ENCODE measurements at regions not wholly inside any gene's neighbourhood (a gene's known extent, or its start where the extent isn't known, plus 50 kb on each side); places are given as distances from the start of the nearest gene placed in this dataset.
"Not testable (repeated sequence)": the region's sequence is repeated elsewhere in the genome, so short reads cannot be mapped to it uniquely, and the experiment has no call there.

GRCh38 chr4:13733817-13734216 is 106.3 kb upstream of the BOD1L1 start:
- no peak for ATAC-seq
- intact Hi-C loops (cut with DNase I) = no loop called here
- no peak for DNase-seq (ENCODE audit: missing footprints)

GRCh38 chr4:13750594-13750993 is 123.1 kb upstream of the BOD1L1 start:
- intact Hi-C loops (cut with DNase I) = no loop called here
- DNase-seq (ENCODE audit: missing footprints) = no peak
- ATAC-seq = no peak

GRCh38 chr4:13761581-13761980 is 134.1 kb upstream of the BOD1L1 start:
- intact Hi-C loops (cut with DNase I); DNase-seq (ENCODE audit: missing footprints); ATAC-seq: not testable (repeated sequence)

- no peak for DNase-seq (ENCODE audit: missing footprints)
- intact Hi-C loops (cut with DNase I) = no loop called here
- no peak for ATAC-seq
Measured at GRCh38 chr4:13762130-13762529, 134.6 kb upstream of the BOD1L1 start.

DNA sequence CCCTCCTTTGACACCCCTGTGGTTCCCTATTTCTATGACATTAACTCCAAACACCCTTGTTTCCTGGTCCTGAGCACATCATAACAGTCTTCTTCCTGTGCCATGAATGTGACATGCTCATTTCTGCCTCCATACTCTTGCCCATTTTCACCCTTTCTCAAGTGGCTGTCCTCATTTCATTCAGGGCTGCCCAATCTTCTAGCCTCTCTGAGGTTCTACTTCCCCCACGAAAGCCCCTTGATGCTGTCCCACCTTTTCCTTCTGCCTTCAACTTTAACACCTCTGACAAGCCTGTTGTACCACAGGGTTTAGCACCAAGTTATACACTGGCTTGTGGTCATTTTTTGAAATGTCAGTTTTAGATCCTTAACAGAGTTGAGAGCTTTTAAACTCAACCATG is 136.2 kb upstream of the BOD1L1 start:
- intact Hi-C loops (cut with DNase I) = no loop called here
- no peak for ATAC-seq
- DNase-seq (ENCODE audit: missing footprints) = no peak

- intact Hi-C loops (cut with DNase I) = no loop called here
- no peak for ATAC-seq
- no peak for DNase-seq (ENCODE audit: missing footprints)
Measured at GRCh38 chr4:13765539-13765938, 138.0 kb upstream of the BOD1L1 start.

- DNase-seq (ENCODE audit: missing footprints) (no peak), ATAC-seq (no peak)
- intact Hi-C loops (cut with DNase I) = no loop called here
Measured at GRCh38 chr4:13766761-13767540, 139.4 kb upstream of the BOD1L1 start.

DNA sequence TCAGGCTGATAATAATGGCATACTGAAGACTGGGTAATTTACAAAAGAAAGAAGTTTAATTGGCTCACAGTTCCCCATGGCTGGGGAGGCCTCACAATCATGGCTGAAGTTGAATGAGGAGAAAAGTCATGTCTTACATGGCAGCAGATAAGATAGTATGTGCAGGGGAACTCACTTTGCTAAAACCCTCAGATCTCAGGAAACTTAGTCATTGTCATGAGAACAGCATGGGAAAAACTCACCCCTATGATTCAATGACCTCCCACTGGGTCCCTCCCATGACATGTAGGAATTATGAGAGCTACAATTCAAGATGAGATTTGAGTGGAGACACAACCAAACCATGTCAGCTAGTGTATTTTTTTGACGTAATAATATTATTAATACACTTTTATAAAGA is 149.8 kb upstream of the BOD1L1 start:
- ATAC-seq (no peak), DNase-seq (ENCODE audit: missing footprints) (no peak)
- intact Hi-C loops (cut with DNase I) = no loop called here

GRCh38 chr4:13778367-13778766 is 150.8 kb upstream of the BOD1L1 start:
- no peak for ATAC-seq
- DNase-seq (ENCODE audit: missing footprints) = no peak
- intact Hi-C loops (cut with DNase I) = no loop called here

DNA sequence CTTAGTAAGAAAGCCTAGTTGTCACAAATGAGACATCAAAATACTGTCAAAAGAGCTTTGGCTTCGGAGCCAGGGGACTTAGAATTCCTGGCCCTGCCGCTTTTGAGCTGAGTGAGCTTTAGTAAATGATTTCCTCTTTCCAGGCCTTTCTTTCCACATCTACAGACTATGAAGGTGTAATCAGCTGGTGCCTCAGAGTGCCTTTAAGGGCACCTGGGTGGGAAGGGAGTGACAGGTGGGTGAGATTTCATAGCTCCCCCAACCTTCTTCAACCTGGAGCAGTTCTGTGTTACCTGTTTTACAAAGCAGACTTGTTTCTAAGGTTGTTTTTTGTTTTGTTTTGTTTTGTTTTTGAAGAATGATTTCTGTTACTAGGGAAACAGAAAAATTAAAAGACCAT is 154.7 kb upstream of the BOD1L1 start:
- intact Hi-C loops (cut with DNase I) = no loop called here
- DNase-seq (ENCODE audit: missing footprints) = no peak
- no peak for ATAC-seq

DNA sequence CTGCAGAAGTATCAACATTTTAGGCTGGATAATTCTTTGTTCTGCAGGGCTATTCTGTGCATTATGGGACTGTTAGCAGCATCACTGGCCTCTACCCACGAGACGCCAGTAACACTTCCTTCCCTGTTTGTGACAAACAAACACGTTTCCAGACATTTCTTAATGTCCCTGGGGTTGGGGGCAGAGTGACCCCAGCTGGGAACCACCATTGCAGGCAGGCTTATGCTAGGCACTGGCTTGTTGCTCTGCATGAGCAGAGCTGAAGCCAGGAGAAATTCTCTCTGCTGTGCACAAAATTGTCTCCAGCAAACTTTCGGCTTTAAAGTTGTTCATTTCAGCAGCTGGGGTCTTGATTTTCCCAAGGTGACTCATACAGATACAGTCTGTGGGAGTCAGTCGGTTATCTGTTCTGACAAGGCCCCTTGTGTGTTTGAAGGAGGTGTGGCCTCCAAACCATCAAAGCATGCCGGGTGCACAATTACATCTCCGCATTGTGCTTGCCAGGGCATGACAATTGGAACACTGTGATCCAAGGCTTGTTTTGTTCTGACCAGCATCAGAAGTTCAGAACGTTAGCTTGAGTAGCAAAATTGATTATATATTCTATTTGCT is 156.4 kb upstream of the BOD1L1 start:
- ATAC-seq = peak; percentile 28
- intact Hi-C loops (cut with DNase I) = no loop called here

GRCh38 chr4:13793020-13793710 is 165.6 kb upstream of the BOD1L1 start:
- intact Hi-C loops (cut with DNase I) = no loop called here
- DNase-seq (ENCODE audit: missing footprints) = no peak
- ATAC-seq = no peak

More for the DNA sequence above, 156.4 kb upstream of the BOD1L1 start:
- no peak for DNase-seq (ENCODE audit: missing footprints)

- intact Hi-C loops (cut with DNase I) = no loop called here
- DNase-seq (ENCODE audit: missing footprints) = no peak
- ATAC-seq = no peak
Measured at GRCh38 chr4:13794819-13795565, 167.5 kb upstream of the BOD1L1 start.

GRCh38 chr4:13797061-13797460 is 169.5 kb upstream of the BOD1L1 start:
- ATAC-seq = no peak
- intact Hi-C loops (cut with DNase I) = no loop called here

GRCh38 chr4:13815231-13815630 is 187.7 kb upstream of the BOD1L1 start:
- intact Hi-C loops (cut with DNase I) = no loop called here
- no peak for DNase-seq (ENCODE audit: missing footprints)
- no peak for ATAC-seq

More at GRCh38 chr4:13797061-13797460, 169.5 kb upstream of the BOD1L1 start:
- DNase-seq (ENCODE audit: missing footprints) = no peak

GRCh38 chr4:13816472-13816871 is 188.9 kb upstream of the BOD1L1 start:
- intact Hi-C loops (cut with DNase I) = no loop called here

GRCh38 chr4:13821522-13821921 is 194.0 kb upstream of the BOD1L1 start:
- intact Hi-C loops (cut with DNase I) = no loop called here
- DNase-seq (ENCODE audit: missing footprints) = no peak
- no peak for ATAC-seq

More at GRCh38 chr4:13816472-13816871, 188.9 kb upstream of the BOD1L1 start:
- no peak for ATAC-seq
- DNase-seq (ENCODE audit: missing footprints) = no peak

DNA sequence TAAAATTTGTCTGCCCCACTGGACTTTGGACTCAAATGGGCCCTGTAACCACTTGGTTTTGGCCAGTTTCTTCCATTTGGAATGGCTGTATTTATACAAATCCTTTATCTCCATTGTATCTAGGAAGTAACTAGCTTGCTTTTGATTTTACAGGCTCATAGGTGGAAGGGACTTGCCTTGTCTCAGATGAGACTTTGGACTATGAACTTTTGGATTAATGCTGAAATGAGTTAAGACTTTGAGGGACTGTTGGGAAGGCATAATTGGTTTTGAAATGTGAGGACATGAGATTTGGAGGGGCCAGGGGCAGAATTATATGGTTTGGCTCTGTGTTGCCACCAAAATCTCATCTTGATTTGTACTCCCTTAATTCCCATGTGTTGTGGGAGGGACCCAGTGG is 198.3 kb upstream of the BOD1L1 start:
- DNase-seq (ENCODE audit: missing footprints); ATAC-seq; intact Hi-C loops (cut with DNase I): not testable (repeated sequence)

- no peak for ATAC-seq
- DNase-seq (ENCODE audit: missing footprints) = no peak
- intact Hi-C loops (cut with DNase I) = no loop called here
Measured at GRCh38 chr4:13829457-13829856, 201.9 kb upstream of the BOD1L1 start.

Measured in Right ventricle myocardium inferior (tissue), 1 donor.